ENCODE measurements at regions not wholly inside any gene's neighbourhood (a gene's known extent, or its start where the extent isn't known, plus 50 kb on each side); places are given as distances from the start of the nearest gene placed in this dataset.
"Not testable (repeated sequence)": the region's sequence is repeated elsewhere in the genome, so short reads cannot be mapped to it uniquely, and the experiment has no call there.

GRCh38 chr20:29790510-29790909, 1467.0 kb upstream of the DEFB115 start:
- peaks cover 0 to 14% (median 0%) of the 10 kb centered on the region in 3 donors for H3K9me3 ChIP-seq
- no peak overlapping the region for H3K4me3 ChIP-seq
- no peaks in the 10 kb centered on the region for H3K4me1 ChIP-seq
- TF ChIP-seq POLR2AphosphoS5 (IDR thresholded peaks at IDR 0.05) (no peak), CTCF (IDR thresholded peaks at IDR 0.05) (no peak), EP300 (IDR thresholded peaks at IDR 0.05) (no peak), POLR2A (IDR thresholded peaks at IDR 0.05) (no peak)
- ATAC-seq, result no peak
- H3K27ac ChIP-seq, result no peak overlapping the region
- no peaks in the 10 kb centered on the region for H3K27me3 ChIP-seq
- no peaks in the 10 kb centered on the region for H3K36me3 ChIP-seq

- not testable (repeated sequence) for H3K4me1 ChIP-seq, H3K9me3 ChIP-seq, H3K27me3 ChIP-seq, H3K36me3 ChIP-seq, H3K27ac ChIP-seq, ATAC-seq, H3K4me3 ChIP-seq
- 38 to 48% methylated on average over 4 of the region's 4 CpGs for WGBS, 2 donors (ENCODE audit: low coverage in 1 of 2)
Measured at GRCh38 chr20:29831508-29831907, 1426.0 kb upstream of the DEFB115 start.

GRCh38 chr20:29868014-29868413, 1389.5 kb upstream of the DEFB115 start:
- not testable (repeated sequence) for H3K4me1 ChIP-seq, H3K27me3 ChIP-seq, H3K27ac ChIP-seq, H3K9me3 ChIP-seq, H3K4me3 ChIP-seq, ATAC-seq, H3K36me3 ChIP-seq
- WGBS, 2 donors (ENCODE audit: low coverage in 1 of 2), result 49 to 55% methylated on average over 6 of the region's 6 CpGs

- not testable (repeated sequence) for H3K36me3 ChIP-seq, H3K4me3 ChIP-seq, ATAC-seq, H3K4me1 ChIP-seq, H3K9me3 ChIP-seq, H3K27ac ChIP-seq, H3K27me3 ChIP-seq
- 45 to 53% methylated on average over 3 to 4 of the region's 4 CpGs for WGBS, 2 donors (ENCODE audit: low coverage in 1 of 2)
Measured at GRCh38 chr20:29868688-29869087, 1388.8 kb upstream of the DEFB115 start.

- 49 to 53% methylated on average over 2 of the region's 2 CpGs for WGBS, 2 donors (ENCODE audit: low coverage in 1 of 2)
- Histone ChIP-seq H3K27me3 (peaks cover 21% of the 10 kb centered on the region), H3K9me3 (peaks cover 0 to 32% (median 0%) of the 10 kb centered on the region in 3 donors)
- H3K4me1 ChIP-seq, H3K36me3 ChIP-seq, H3K27ac ChIP-seq, ATAC-seq, H3K4me3 ChIP-seq: not testable (repeated sequence)
Measured at GRCh38 chr20:29871816-29872215, 1385.6 kb upstream of the DEFB115 start.

GRCh38 chr20:29873946-29874345, 1383.5 kb upstream of the DEFB115 start:
- no peaks in the 10 kb centered on the region for H3K4me1 ChIP-seq
- no peak for ATAC-seq
- no peaks in the 10 kb centered on the region for H3K36me3 ChIP-seq
- peaks cover 0 to 53% (median 0%) of the 10 kb centered on the region in 3 donors for H3K9me3 ChIP-seq
- no peak for TF ChIP-seq EP300 (IDR thresholded peaks at IDR 0.05)
- H3K27ac ChIP-seq, result no peak overlapping the region
- H3K27me3 ChIP-seq, result peaks cover 39% of the 10 kb centered on the region
- H3K4me3 ChIP-seq, result no peak overlapping the region
- 65% methylated on average over 7 of the region's 28 CpGs; no CpG with 5 or more reads in 1 of the 2 donors for WGBS, 2 donors (ENCODE audit: low coverage in 1 of 2)

- Histone ChIP-seq H3K4me3 (no peak overlapping the region), H3K27ac (no peak overlapping the region), H3K27me3 (peaks cover 39% of the 10 kb centered on the region), H3K4me1 (no peaks in the 10 kb centered on the region), H3K9me3 (peaks cover 0 to 60% (median 0%) of the 10 kb centered on the region in 3 donors), H3K36me3 (no peaks in the 10 kb centered on the region)
- no peak for ATAC-seq
- TF ChIP-seq CTCF (IDR thresholded peaks at IDR 0.05) (no peak), EP300 (IDR thresholded peaks at IDR 0.05) (no peak), POLR2AphosphoS5 (IDR thresholded peaks at IDR 0.05) (no peak), POLR2A (IDR thresholded peaks at IDR 0.05) (no peak)
- 71 to 73% methylated on average over 10 to 16 of the region's 25 CpGs for WGBS, 2 donors (ENCODE audit: low coverage in 1 of 2)
Measured at GRCh38 chr20:29874476-29875202, 1382.8 kb upstream of the DEFB115 start.

GRCh38 chr20:29875321-29876083, 1382.0 kb upstream of the DEFB115 start:
- H3K27ac ChIP-seq, H3K4me3 ChIP-seq, H3K36me3 ChIP-seq, H3K4me1 ChIP-seq, ATAC-seq: not testable (repeated sequence)
- Histone ChIP-seq H3K27me3 (peaks cover 39% of the 10 kb centered on the region), H3K9me3 (peaks cover 0 to 63% (median 0%) of the 10 kb centered on the region in 3 donors)
- 75 to 89% methylated on average over 14 to 17 of the region's 27 CpGs for whole genome bisulfite sequencing, 2 donors (ENCODE audit: low coverage in 1 of 2)

- 84 to 87% methylated on average over 18 to 26 of the region's 41 CpGs for WGBS, 2 donors (ENCODE audit: low coverage in 1 of 2)
Measured at GRCh38 chr20:29876084-29876910, 1381.2 kb upstream of the DEFB115 start.

More at GRCh38 chr20:29876084-29876910, 1381.2 kb upstream of the DEFB115 start:
- not testable (repeated sequence) for H3K27ac ChIP-seq, H3K4me3 ChIP-seq, H3K36me3 ChIP-seq, H3K4me1 ChIP-seq, ATAC-seq
- Histone ChIP-seq H3K27me3 (peaks cover 39% of the 10 kb centered on the region), H3K9me3 (peaks cover 0 to 66% (median 0%) of the 10 kb centered on the region in 3 donors)
